ENCODE measurements at regions not wholly inside any gene's neighbourhood (a gene's known extent, or its start where the extent isn't known, plus 50 kb on each side); places are given as distances from the start of the nearest gene placed in this dataset.
"Not testable (repeated sequence)": the region's sequence is repeated elsewhere in the genome, so short reads cannot be mapped to it uniquely, and the experiment has no call there.

DNA sequence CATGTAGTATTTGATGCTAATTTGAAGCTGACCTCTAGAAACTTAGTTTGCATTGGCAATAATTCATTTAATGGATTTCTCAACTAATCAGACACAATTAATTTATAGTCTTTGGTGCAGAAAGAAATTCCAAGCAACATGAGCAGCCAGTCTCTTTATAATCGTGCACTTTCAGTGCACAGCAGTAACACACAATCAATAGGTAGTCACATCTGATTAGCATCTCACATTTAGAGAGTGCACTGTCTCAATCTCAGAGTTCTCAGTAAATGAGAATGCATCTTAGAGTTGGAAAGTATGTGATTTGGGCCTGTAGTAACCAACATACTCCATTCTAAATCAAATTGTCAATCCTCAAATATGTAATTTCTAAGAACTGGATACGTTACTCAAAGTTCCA is 377.6 kb downstream of the POM121L12 start:
- DNase-seq = no peak

DNA sequence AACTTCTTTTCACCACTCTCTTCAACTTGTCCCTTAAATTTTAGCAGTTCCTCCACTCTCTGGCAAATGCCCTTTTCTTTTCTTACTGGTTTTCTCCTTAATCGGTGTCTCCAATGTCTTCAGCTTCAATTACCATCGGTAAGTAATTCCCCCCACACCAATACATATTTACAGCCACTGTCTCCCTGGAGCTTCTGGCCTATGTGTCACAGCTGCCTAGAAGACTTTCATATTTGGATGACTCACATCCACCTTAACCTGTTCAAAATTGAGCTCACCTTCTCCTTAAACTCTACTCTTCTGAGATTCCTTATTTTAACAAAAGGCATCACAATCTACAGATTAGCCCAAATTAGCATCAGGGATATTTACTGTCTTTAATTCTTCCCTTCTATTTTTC is 380.4 kb downstream of the POM121L12 start:
- DNase-seq = no peak

GRCh38 chr7:53418834-53419482 is 383.5 kb downstream of the POM121L12 start:
- no peak for DNase-seq

DNA sequence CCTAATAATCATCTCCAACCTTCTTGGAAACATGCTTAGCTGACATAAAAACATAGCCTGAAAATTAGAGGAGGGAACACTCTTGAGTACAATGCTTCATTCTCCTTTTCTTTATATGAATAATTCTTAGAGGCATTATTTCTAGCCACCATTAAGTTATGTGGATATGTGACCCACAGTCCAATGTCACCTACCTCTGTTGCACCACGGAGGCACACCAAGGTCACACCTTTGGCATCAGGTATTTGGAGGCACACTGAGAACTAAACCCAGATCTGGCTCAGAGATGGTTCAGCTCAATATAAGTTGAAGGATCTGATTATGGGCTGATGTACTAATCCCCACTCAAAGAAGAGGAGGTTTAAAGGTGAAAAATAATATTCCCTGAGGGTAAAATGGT is 385.1 kb downstream of the POM121L12 start:
- no peak for DNase-seq

- DNase-seq = no peak
Measured at GRCh38 chr7:53422291-53422690, 386.9 kb downstream of the POM121L12 start.

DNA sequence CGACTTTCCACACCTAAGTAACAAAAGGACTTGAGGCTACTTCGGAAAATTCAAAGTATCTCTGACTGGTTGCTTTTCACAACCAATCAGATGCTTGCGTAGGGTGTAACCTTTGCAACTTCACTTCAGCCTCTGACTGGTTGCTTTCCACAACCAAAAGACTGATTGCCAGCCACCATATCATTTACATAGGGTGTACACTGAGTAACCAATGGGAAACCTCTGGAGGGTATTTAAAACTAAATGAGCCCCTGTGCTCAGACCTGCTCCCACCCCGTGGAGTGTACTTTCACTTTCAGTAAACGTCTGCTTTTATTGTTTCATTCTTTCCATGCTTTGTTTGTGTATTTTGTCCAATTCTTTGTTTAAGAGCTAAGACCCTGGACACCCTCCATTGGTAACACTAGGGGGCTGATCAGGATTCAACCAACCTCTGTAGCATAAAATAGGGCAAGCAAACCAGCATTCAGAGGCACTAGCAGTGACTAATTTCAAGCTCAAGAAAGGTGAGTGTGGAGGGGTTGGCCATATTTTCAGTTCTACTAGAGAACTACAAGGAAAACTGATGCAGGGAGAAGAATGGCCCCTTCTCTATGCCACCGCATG is 390.8 kb downstream of the POM121L12 start:
- no peak for DNase-seq

DNA sequence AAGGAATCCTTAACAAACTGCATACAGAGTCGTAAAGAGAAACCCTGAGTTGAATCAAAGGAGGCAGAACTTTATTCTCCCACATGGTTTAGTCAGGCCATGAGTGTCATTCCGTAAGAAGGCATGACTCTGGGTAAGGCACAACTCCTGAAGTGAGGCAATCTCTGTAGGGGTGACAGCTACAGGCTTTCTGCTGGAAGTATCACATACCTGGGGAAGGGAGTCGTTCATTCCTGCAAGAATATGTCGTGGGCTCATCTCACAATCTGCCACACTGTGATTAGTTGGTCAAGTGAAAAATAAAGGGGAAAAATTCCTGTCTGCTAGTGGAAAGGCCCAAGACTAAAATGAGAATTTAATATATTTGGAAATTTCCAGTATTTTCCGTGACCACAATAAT is 392.6 kb downstream of the POM121L12 start:
- DNase-seq = no peak

- DNase-seq = no peak
Measured at GRCh38 chr7:53431901-53432300, 396.5 kb downstream of the POM121L12 start.

DNA sequence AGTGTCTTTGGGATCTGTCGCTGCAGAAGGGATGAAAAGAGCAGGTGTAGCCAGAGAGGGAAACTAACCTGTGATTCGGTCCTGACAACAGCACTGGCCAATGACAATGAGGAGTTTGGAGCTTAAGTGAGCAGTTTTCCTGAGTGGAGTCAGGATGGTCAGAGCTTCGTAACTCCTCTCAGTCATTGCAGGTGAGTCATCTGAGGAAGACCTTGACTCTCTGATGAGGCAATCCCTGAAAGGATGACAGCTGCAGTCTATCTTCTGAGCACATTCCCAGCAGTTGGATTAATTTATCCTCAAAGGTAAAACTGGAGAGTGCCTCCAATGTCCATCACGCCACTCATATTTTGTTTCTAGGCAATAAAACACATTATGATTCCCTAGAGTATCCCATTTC is 401.9 kb downstream of the POM121L12 start:
- no peak for DNase-seq

DNA sequence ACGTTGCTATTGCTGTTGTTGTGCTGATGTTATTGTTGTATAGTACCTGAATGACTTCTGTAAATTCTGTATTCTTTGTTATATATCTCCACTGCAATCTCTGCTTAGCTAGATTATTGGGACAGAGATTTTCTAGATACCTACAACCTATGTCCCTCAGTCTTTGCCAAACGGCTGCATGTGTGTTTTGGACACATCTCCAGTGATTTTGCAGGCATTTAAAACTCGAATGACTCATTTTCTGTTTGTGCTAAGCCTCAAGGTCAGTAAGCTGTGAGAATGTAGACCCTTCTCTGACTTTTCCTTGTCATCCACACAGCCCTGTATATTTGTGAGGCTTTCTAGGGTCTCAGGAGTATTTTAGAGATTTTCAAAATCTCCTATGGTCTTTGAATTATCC is 410.7 kb downstream of the POM121L12 start:
- DNase-seq = no peak

DNA sequence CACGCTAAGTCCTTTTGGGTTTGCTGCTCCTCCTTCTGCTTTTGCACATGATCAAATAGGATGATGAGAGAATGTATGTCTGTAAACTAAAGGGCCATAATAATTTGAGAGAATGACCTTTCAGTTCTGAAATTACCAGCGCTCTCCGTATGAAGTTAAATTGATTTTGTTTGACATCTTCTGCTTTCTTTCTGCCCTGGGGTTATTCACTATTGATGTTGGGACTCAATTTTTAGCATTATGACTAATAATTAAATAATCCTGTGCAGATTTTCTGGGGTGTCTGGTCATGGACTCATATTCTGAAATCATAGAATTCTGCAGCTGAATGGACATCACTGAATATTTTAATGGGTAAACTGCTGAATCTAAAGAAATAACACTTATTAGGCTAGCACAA is 423.2 kb downstream of the POM121L12 start:
- no peak for DNase-seq

- DNase-seq = no peak
Measured at GRCh38 chr7:53466371-53466770, 430.9 kb downstream of the POM121L12 start.

DNA sequence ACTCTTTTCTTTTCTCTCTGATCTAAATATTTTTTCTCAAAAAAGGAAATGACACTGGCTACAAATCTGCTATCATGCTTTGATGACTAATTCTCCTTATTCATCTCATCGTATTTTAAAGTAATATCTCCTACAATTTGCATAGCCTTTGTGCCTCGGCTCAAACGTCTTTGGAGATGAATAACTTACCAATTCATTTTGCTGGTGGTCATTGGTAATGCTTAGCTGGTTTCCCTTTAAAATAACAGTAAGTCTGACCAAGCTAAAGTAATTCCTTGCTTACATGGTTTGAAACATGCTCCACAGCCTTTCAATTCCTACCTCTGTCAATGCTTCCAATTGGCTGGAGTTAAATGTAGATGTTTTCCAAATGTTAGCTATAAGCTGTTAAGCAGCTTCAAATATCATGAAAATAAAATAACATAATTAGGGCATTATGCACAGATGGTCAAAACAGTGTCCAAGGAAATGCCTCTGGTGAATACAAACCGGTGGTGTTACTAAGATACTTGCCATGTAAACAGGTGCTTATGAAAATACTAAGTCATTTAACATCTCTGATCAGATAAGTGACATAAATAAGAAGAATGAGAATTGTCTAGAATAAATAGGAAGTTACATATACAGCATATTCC is 435.0 kb downstream of the POM121L12 start:
- DNase-seq = no peak

DNA sequence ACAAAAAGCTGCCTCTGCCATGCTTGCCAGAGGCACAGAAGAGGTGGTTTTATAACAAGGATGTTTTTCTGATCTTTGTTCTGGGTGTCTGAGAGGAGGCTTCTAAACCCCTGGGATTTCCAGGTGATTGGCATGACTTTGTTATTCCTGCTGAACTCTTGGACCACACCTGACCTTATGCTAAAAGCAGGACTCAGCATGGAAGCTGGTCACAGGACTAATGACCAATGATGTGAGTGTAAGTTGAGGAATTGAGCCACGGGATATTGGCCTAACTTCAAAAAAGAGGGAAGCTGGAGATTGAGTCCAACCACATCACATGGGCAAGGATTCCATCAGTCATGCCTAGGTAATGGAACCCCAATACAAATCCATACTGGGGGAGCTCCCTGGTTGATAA is 437.9 kb downstream of the POM121L12 start:
- DNase-seq = no peak

DNA sequence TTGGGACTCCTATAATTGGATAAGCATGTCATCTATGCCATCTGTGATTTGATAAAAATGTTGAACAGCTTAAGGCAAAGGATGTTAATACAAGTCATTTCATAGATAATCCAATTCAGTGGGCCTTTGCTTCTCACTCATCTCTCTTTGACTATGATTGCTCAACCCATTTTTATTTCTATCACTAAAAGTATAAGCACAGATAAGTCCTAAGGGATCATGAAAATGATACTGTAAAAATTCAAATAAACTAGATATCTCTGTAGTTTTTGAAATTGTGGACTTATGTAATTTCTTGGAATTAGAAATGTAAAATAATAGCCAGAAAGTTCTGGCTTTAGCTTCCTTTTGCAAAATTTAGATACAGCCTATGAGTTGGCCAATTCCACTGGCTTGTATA is 440.3 kb downstream of the POM121L12 start:
- DNase-seq = no peak

DNA sequence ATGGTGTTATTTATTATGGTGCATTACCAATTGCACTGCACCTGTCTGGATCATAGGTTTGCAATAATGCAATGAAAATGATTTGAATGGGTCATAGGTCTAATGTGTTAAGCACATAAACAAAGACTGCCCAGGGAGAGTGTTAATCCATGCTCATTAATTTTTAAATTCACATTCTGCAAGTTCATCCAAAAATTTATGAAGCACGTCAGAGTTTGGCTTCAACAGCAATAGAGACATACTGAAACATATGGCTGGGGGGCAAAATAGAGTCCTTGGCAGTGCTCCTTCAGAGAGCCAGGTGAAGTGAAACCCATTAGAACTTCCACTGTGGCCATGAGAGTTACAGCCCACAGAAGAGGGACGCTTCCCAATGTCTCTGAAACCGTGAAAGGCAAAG is 441.1 kb downstream of the POM121L12 start:
- no peak for DNase-seq

DNA sequence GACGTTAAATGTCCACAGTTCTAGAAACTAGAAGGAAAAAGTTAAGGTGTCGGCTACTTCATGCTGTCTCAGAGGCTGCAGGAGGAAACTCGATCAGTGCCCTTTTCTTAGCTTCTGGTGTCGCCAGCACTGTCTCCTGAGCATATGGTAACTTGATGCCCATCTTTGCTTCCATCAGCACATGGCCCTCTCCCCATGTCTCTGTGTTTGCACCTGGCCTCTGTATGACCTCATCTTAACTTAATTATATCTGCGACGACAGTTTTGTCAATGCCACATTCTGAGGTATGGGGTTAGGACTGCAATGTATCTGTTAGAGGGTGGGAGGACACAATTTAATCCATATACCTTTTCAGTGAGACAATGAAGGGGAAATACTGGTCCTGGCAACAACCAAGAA is 449.9 kb downstream of the POM121L12 start:
- DNase-seq = no peak

DNA sequence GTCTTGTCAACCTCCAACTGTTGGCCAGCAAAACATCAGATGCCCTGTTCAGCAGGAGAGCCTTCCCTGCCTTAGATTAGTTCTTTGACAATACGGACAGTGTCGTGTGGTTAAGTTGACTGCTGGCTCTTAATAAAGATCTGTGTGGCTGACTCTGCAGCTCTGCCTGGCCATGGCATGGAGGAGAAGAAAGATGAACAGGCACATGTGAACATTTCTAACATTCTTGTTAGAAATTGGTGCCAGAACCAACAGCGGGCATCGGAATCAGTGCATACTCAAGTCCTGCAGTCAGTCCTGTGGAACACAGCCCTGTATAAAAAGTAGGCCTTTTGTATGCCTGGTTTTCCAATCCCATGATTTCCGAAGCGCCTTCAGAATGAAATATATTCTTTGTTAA is 455.6 kb downstream of the POM121L12 start:
- no peak for DNase-seq

GRCh38 chr7:53495181-53495580 is 459.7 kb downstream of the POM121L12 start:
- DNase-seq = not testable (repeated sequence)

DNA sequence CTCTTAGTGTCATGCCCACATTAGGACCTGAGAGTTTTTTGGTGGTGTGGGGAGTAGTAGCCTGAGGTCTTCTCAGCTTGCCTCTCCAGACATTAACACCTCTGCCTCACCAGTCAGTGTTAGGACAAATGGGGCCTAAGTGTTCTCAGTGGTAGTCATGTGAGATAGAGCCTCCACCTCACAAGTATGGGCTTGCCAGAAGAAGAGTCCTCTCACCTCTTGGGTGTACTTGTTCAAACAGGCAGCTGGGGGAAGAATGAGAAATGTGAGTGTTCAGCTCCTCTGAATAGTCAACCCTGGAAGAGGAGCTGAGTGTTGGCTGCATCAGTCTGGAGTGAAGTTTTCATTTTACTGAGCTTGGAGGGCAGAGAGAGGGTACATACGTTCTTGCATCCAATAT is 464.6 kb downstream of the POM121L12 start:
- DNase-seq = no peak

DNA sequence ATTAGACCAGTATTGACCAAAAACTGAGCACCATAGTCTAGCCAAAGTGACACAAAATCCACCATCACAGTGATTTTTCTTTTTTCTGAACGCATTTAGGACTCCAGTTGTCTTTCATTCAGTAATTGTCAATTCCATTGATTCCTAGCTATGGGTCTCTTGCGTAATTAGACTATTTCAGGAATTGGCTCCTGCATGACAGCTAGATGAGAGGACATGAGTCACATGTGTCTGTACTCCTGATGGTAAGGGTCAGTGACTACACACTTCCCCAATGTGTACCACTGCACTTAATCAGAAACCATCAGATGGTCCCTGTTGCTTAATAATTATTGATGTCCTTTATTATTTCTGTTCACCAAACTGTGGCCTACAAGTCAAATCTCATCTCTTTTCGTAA is 469.5 kb downstream of the POM121L12 start:
- no peak for DNase-seq

DNA sequence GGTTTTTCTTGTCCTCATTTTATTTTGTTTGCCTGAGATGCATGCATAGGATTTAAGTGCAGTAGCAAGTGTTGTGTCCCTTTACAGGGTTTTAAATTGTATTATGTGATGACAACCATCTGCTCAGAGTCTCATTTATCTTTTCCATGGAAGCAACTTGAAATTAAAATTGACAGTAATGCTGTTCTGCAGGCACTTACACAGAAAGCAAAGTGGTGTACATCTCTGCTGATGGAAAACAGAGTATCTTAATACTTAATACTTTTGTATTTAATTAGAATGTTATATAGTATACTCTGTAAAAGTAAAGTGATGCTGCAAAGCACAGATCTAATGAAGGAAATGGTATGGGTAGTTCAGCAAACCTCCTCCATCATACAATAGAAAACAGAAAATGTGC is 482.9 kb downstream of the POM121L12 start:
- no peak for DNase-seq

- DNase-seq = no peak
Measured at GRCh38 chr7:53520841-53521240, 485.4 kb downstream of the POM121L12 start.

GRCh38 chr7:53521638-53522184 is 486.3 kb downstream of the POM121L12 start:
- DNase-seq = no peak
